GM18868 (cell line): ENCODE measurements at regions not wholly inside any gene's neighbourhood (a gene's known extent, or its start where the extent isn't known, plus 50 kb on each side); places are given as distances from the start of the nearest gene placed in this dataset.
"Not testable (repeated sequence)": the region's sequence is repeated elsewhere in the genome, so short reads cannot be mapped to it uniquely, and the experiment has no call there.

Source experiments
- ATAC-seq: cut with Tn5 transposase; IDR thresholded peaks from one replicate; pipeline ENCODE4 v1.9.1; 2021; ENCODE audit warnings: mild to moderate bottlenecking, moderate library complexity; ENCODE audit not compliant: unreplicated experiment

GRCh38 chrX:121283921-121284320 is 236.5 kb downstream of the GLUD2 start:
- ATAC-seq: peak; percentile 70

- peak; percentile 74 for ATAC-seq
Measured at GRCh38 chrX:121298499-121298898, 251.1 kb downstream of the GLUD2 start.

GRCh38 chrX:121301356-121301755 is 253.9 kb downstream of the GLUD2 start:
- no peak for ATAC-seq

GRCh38 chrX:121301822-121302221 is 254.4 kb downstream of the GLUD2 start:
- ATAC-seq: no peak

- ATAC-seq: peak; percentile 70
Measured at GRCh38 chrX:121307449-121307848, 260.0 kb downstream of the GLUD2 start.

- peak; percentile 78 for ATAC-seq
Measured at GRCh38 chrX:121308276-121308805, 260.9 kb downstream of the GLUD2 start.

GRCh38 chrX:121310820-121311219 is 263.4 kb downstream of the GLUD2 start:
- no peak for ATAC-seq

GRCh38 chrX:121320441-121320840 is 273.0 kb downstream of the GLUD2 start:
- no peak for ATAC-seq

GRCh38 chrX:121322159-121322558 is 274.7 kb downstream of the GLUD2 start:
- no peak for ATAC-seq

- no peak for ATAC-seq
Measured at GRCh38 chrX:121323337-121323736, 275.9 kb downstream of the GLUD2 start.

- no peak for ATAC-seq
Measured at GRCh38 chrX:121333942-121334341, 286.5 kb downstream of the GLUD2 start.

- ATAC-seq: no peak
Measured at GRCh38 chrX:121336831-121337421, 289.5 kb downstream of the GLUD2 start.

- ATAC-seq: no peak
Measured at GRCh38 chrX:121337816-121338215, 290.4 kb downstream of the GLUD2 start.

GRCh38 chrX:121349263-121349662 is 301.9 kb downstream of the GLUD2 start:
- no peak for ATAC-seq

- no peak for ATAC-seq
Measured at GRCh38 chrX:121356139-121356849, 308.9 kb downstream of the GLUD2 start.

GRCh38 chrX:121356850-121357171 is 309.4 kb downstream of the GLUD2 start:
- ATAC-seq: no peak

GRCh38 chrX:121360280-121360679 is 312.9 kb downstream of the GLUD2 start:
- ATAC-seq: no peak

GRCh38 chrX:121365572-121366161 is 318.3 kb downstream of the GLUD2 start:
- ATAC-seq: no peak

GRCh38 chrX:121374471-121374870 is 327.1 kb downstream of the GLUD2 start:
- no peak for ATAC-seq

GRCh38 chrX:121381915-121382314 is 334.5 kb downstream of the GLUD2 start:
- ATAC-seq: not testable (repeated sequence)

GRCh38 chrX:121389976-121390714 is 342.7 kb downstream of the GLUD2 start:
- no peak for ATAC-seq
